GM23248 (cell line): ENCODE measurements at regions not wholly inside any gene's neighbourhood (a gene's known extent, or its start where the extent isn't known, plus 50 kb on each side); places are given as distances from the start of the nearest gene placed in this dataset.

Experiments
- DNase-seq: peaks from one replicate; pipeline ENCODE4 v3.0.0-alpha.2; 2015
- H2AFZ ChIP-seq: fragments of 200-600 bp; sonication (generic); 2 replicates; pipeline ENCODE4 v1.6.1; 2016; ENCODE audit warnings: antibody characterized with exemption
- H3F3A ChIP-seq: fragments of 200-600 bp; sonication (generic); 2 replicates; pipeline ENCODE4 v1.6.1; 2016; ENCODE audit warnings: mild to moderate bottlenecking, antibody characterized with exemption, mixed run types; ENCODE audit not compliant: insufficient read depth
- H3K27ac ChIP-seq: fragments of 200-600 bp; sonication (generic); 2 replicates; pipeline ENCODE4 v1.5.1; 2016; ENCODE audit warnings: mild to moderate bottlenecking
- H3K27me3 ChIP-seq: fragments of 200-600 bp; sonication (generic); replicated peaks from 2 replicates; pipeline ENCODE4 v1.6.1; 2016; ENCODE audit warnings: mild to moderate bottlenecking; ENCODE audit not compliant: insufficient read depth
- H3K36me3 ChIP-seq: fragments of 200-600 bp; sonication (generic); 2 replicates; pipeline ENCODE4 v1.6.1; 2016; ENCODE audit warnings: low read depth, mild to moderate bottlenecking
- H3K4me1 ChIP-seq: fragments of 200-600 bp; sonication (generic); 2 replicates; pipeline ENCODE4 v1.6.1; 2016; ENCODE audit warnings: mild to moderate bottlenecking; ENCODE audit not compliant: insufficient read depth
- H3K4me2 ChIP-seq: fragments of 200-600 bp; sonication (generic); one replicate; pipeline ENCODE4 v1.6.1; 2016; ENCODE audit warnings: mild to moderate bottlenecking; ENCODE audit not compliant: unreplicated experiment
- H3K4me3 ChIP-seq: fragments of 200-600 bp; sonication (generic); 2 replicates; pipeline ENCODE4 v1.5.1; 2016; ENCODE audit warnings: mild to moderate bottlenecking
- H3K79me2 ChIP-seq: fragments of 200-600 bp; sonication (generic); 2 replicates; pipeline ENCODE4 v1.6.1; 2016; ENCODE audit warnings: mild to moderate bottlenecking; ENCODE audit not compliant: insufficient read depth
- H3K9ac ChIP-seq: fragments of 200-600 bp; sonication (generic); 2 replicates; pipeline ENCODE4 v1.6.1; 2016; ENCODE audit warnings: mild to moderate bottlenecking
- H3K9me2 ChIP-seq: fragments of 200-600 bp; sonication (generic); 2 replicates; pipeline ENCODE4 v1.6.1; 2016; ENCODE audit warnings: mixed run types, mild to moderate bottlenecking, moderate library complexity; ENCODE audit not compliant: insufficient read depth
- H3K9me3 ChIP-seq: fragments of 200-600 bp; sonication (generic); one replicate; pipeline ENCODE4 v1.6.1; 2017; ENCODE audit warnings: low read depth
- H4K20me1 ChIP-seq: fragments of 200-600 bp; sonication (generic); 2 replicates; pipeline ENCODE4 v1.6.0; 2016; ENCODE audit not compliant: insufficient read depth
- EZH2 ChIP-seq: fragments of 200-600 bp; sonication (generic); IDR thresholded peaks from 2 replicates; pipeline ENCODE4 v1.6.1; 2018; ENCODE audit warnings: antibody characterized with exemption, mild to moderate bottlenecking; ENCODE audit not compliant: insufficient read depth, poor library complexity, severe bottlenecking
- EZH2phosphoT487 ChIP-seq: fragments of 200-600 bp; sonication (generic); IDR thresholded peaks from 2 replicates; pipeline ENCODE4 v1.6.1; 2018; ENCODE audit warnings: antibody characterized with exemption, moderate library complexity, mild to moderate bottlenecking, low read depth; ENCODE audit not compliant: insufficient read depth
- WGBS, 2 experiments: methylation state at CpG; one replicate each; pipeline ENCODE4 v1.1.6; 2015 to 2017; ENCODE audit warnings: low lambda C conversion rate in 2 of 2, low coverage in 1 of 2; ENCODE audit errors: missing lambda C conversion rate in 2 of 2; 5-methylcytosine and 5-hydroxymethylcytosine counted together
- in situ Hi-C: fragments of 300-500 bp; cut with MboI; formaldehyde crosslinking; loops from 2 replicates; pipeline ENCODE4 v1.15.0; 2020

GRCh38 chr20:12700701-12701100 is 308.1 kb upstream of the SPTLC3 start:
- Histone ChIP-seq H3K4me3 (no peak overlapping the region), H3K9ac (no peak overlapping the region), H3K27ac (no peak overlapping the region), H3K9me3 (no peaks in the 10 kb centered on the region), H3K4me2 (no peak overlapping the region), H3K4me1 (no peaks in the 10 kb centered on the region), H4K20me1 (no peaks in the 10 kb centered on the region), H3K79me2 (no peaks in the 10 kb centered on the region), H3K27me3 (no peaks in the 10 kb centered on the region), H3K9me2 (no peaks in the 10 kb centered on the region), H3K36me3 (no peaks in the 10 kb centered on the region), H3F3A (no peaks in the 10 kb centered on the region), H2AFZ (no peak overlapping the region)
- 44 to 47% methylated on average over 9 of the region's 9 CpGs for WGBS, 2 experiments
- in situ Hi-C loops: no loop called here
- DNase-seq: no peak
- TF ChIP-seq EZH2 (no peak), EZH2phosphoT487 (no peak)

GRCh38 chr20:12702312-12702711 is 306.5 kb upstream of the SPTLC3 start:
- H3K27ac ChIP-seq: no peak overlapping the region
- 3 to 4% methylated on average over 1 of the region's 1 CpG for WGBS, 2 experiments
- no peak for DNase-seq

GRCh38 chr20:12715371-12715770 is 293.4 kb upstream of the SPTLC3 start:
- in situ Hi-C loops: no loop called here
- Histone ChIP-seq H3K9me3 (no peaks in the 10 kb centered on the region), H3K36me3 (no peaks in the 10 kb centered on the region), H3K27ac (no peak overlapping the region), H3K4me3 (no peak overlapping the region), H3K9ac (no peak overlapping the region), H4K20me1 (no peaks in the 10 kb centered on the region), H3K4me2 (no peak overlapping the region), H3K27me3 (no peaks in the 10 kb centered on the region), H3K79me2 (no peaks in the 10 kb centered on the region), H3K4me1 (no peaks in the 10 kb centered on the region), H3K9me2 (no peaks in the 10 kb centered on the region), H3F3A (no peaks in the 10 kb centered on the region), H2AFZ (no peak overlapping the region)
- WGBS, 2 experiments: 5 to 8% methylated on average over 2 of the region's 2 CpGs
- DNase-seq: no peak
- TF ChIP-seq EZH2phosphoT487 (no peak), EZH2 (no peak)

More at GRCh38 chr20:12702312-12702711, 306.5 kb upstream of the SPTLC3 start:
- Histone ChIP-seq H3K9ac (no peak overlapping the region), H4K20me1 (no peaks in the 10 kb centered on the region), H3F3A (no peaks in the 10 kb centered on the region), H3K9me2 (no peaks in the 10 kb centered on the region), H3K79me2 (no peaks in the 10 kb centered on the region), H3K4me2 (no peak overlapping the region), H3K27me3 (no peaks in the 10 kb centered on the region), H3K4me3 (no peak overlapping the region), H2AFZ (no peak overlapping the region), H3K4me1 (no peaks in the 10 kb centered on the region), H3K36me3 (no peaks in the 10 kb centered on the region), H3K9me3 (no peaks in the 10 kb centered on the region)
- TF ChIP-seq EZH2phosphoT487: no peak
- no peak for TF ChIP-seq EZH2
- in situ Hi-C loops: no loop called here

GRCh38 chr20:12715991-12716680 is 292.6 kb upstream of the SPTLC3 start:
- H3K4me2 ChIP-seq: no peak overlapping the region
- no peak overlapping the region for H3K27ac ChIP-seq
- H2AFZ ChIP-seq: no peak overlapping the region
- TF ChIP-seq EZH2phosphoT487: no peak
- no peak for TF ChIP-seq EZH2
- 18 to 29% methylated on average over 3 of the region's 3 CpGs for WGBS, 2 experiments
- in situ Hi-C loops: no loop called here
- H3F3A ChIP-seq: no peaks in the 10 kb centered on the region
- no peaks in the 10 kb centered on the region for H3K4me1 ChIP-seq
- H3K79me2 ChIP-seq: no peaks in the 10 kb centered on the region
- no peak overlapping the region for H3K4me3 ChIP-seq
- DNase-seq: no peak
- H3K9me3 ChIP-seq: no peaks in the 10 kb centered on the region
- H3K9me2 ChIP-seq: no peaks in the 10 kb centered on the region
- H3K27me3 ChIP-seq: no peaks in the 10 kb centered on the region
- H3K9ac ChIP-seq: no peak overlapping the region
- no peaks in the 10 kb centered on the region for H3K36me3 ChIP-seq
- no peaks in the 10 kb centered on the region for H4K20me1 ChIP-seq
